H1 (cell line): ENCODE measurements at regions not wholly inside any gene's neighbourhood (a gene's known extent, or its start where the extent isn't known, plus 50 kb on each side); places are given as distances from the start of the nearest gene placed in this dataset.

Source experiments
- CHD7 ChIP-seq: fragments of 300-600 bp; sonication (generic); IDR thresholded peaks from 2 replicates; pipeline ENCODE4 v1.7.1; 2012; ENCODE audit warnings: low read length, moderate library complexity, mild to moderate bottlenecking, inconsistent platforms; ENCODE audit not compliant: insufficient replicate concordance
- FOSL1 ChIP-seq: IDR thresholded peaks from 2 replicates; pipeline ENCODE4 v1.6.1; 2011; ENCODE audit warnings: mild to moderate bottlenecking, low read depth, low read length, moderate library complexity; ENCODE audit not compliant: insufficient read depth
- POLR2A ChIP-seq, 2 experiments: IDR thresholded peaks; 1 replicate in 1 of 2; 2 replicates in 1 of 2; pipeline ENCODE4 v1.6.1; 2011; ENCODE audit warnings: low read depth in 2 of 2, low read length in 2 of 2, mild to moderate bottlenecking in 2 of 2; ENCODE audit errors: control extremely low read depth in 1 of 2

DNA sequence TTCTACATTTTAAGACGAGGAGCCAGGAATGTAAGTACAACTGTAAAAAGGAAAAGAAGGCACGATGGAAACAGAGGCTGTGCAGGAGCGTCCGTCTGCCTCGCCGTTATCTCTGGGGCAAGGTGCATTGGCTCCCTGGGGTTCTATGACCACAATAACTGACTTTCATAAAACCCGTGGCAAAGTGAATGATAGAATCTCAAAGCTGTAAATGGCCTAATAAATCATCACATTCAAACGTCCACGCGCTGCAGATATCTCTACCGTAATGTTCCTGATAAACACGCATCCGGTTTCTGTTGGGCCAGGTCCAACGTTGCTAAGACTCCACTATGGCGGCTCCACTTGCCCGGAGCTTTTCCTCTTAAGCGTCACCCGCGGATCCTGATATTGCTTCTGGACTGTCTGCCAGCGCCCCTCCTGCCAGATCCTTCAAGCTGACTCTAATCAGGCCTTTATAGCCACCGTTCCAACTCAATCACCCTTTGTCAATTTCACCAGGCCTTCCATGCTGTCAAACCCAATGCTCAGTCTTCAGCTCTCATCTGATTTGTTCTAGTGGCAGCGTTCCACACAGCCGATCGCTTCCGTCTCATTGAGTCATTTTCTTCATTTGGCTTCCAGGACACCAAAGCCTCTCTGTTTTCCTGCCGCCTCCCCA lies 265.6 kb upstream of the FOXK1 start (continued):
- TF ChIP-seq CHD7 (peak; percentile 89), FOSL1 (no peak), POLR2A (IDR thresholded peaks at IDR 0.05; ENCODE audit: control extremely low read depth in 1 of 2, low read depth in 2 of 2, low read length in 2 of 2) (no peak)
